GDM1 (cell line): ENCODE measurements at regions not wholly inside any gene's neighbourhood (a gene's known extent, or its start where the extent isn't known, plus 50 kb on each side); places are given as distances from the start of the nearest gene placed in this dataset.
"Not testable (repeated sequence)": the region's sequence is repeated elsewhere in the genome, so short reads cannot be mapped to it uniquely, and the experiment has no call there.

Source experiments
- DNase-seq: peaks from one replicate; lab custom pipeline; 2025; lab: John Stamatoyannopoulos, UW

- DNase-seq: no peak
Observed at GRCh38 chr10:2920637-2921036, 146.7 kb upstream of the PFKP start.

DNA sequence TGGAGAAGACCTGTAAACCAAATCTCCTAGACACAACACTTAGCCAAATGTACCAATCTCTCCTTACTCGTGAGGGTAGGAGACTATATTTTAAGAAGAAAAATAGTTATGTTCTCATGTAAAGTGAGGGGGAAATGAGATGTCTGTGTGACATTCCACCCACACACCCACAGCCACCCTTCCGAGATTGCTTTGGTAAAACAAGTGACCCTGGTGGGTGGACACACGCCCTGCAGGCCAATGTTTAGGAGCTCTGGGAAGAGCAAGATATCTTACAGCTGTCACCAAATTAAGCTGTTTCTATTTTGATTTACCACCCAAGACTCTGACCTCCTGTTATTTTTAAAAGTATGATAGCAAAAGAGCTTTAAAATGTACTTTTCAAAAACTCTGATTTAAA lies 147.2 kb upstream of the PFKP start:
- DNase-seq: no peak

GRCh38 chr10:2919016-2919415 lies 148.3 kb upstream of the PFKP start:
- DNase-seq: no peak

- DNase-seq: no peak
Observed at GRCh38 chr10:2918489-2918888, 148.9 kb upstream of the PFKP start.

DNA sequence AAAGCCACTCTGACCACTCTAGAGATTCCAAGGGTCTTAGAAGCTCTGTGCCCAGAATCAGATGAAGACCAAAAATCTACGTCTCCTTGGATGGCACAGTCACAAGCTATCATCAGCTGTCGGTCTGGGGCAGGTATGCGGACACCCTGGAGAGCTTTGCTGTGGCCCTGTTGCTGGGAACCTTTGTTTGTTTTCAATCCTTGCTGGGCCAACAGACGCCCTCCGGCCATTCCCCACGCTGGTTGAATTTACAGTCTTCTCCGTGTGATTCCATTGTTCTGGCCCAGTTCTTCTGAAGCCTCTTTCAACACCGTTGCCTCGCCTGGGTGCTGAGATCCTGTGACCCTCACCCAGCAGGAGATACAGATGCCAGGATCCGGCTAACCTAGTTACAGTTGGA lies 149.4 kb upstream of the PFKP start:
- DNase-seq: no peak

DNA sequence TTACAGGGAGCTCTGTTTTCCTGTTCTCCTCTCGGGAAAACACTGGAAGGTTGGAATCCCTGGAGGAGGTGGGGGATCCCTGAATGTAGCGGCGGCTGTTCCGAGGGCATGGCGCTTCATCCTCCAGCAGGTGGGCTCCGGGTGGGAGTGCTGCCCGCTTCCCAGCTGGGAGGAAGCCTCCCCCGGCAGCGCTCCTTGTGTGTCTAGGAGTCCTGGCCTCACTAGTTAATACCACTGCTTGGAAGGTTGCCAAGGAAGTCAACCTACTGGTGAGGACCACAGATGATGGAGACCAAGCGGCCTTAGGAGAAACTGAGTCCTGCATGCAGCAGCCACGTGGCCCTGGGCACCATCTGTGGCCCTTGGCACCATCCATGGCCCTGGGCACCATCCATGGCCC lies 151.9 kb upstream of the PFKP start:
- no peak for DNase-seq

DNA sequence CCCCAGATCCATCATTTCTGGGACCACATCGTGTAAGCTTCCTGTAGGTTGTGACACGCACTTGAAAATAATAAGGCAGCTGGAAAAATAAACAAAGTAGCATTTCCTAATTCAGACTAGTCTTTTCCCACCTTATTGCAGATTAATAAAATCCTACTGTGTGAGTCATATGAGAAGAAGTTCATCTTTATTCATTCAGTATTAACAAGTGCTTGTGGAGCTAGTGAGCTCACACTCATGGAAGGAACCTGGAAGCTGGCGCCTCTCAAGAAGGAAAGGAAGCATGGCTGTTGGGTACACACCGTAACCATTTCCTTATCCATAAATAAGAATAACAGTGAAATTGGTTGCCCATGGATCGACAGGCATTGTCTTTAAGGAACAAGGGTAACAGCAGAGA lies 152.6 kb upstream of the PFKP start:
- no peak for DNase-seq

DNA sequence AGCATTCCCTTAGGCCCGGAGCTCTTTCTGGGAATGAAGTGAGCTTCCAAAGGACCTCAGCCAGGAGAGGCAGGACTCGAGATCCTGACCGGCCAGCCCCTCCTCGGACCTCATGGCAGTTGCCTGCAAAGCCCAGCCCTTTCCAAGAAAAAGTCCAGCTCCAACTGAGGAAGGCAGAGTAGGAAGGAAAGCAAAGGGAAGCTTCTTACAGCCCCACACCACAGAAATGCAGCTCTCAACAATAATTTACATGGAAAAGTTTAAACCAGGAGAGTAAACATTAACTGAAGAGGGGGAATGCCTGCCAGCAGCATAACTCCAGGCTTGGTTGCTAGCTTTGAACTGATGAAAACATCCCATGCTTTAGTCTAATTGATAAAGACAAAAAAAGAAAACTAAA lies 153.9 kb upstream of the PFKP start:
- no peak for DNase-seq

GRCh38 chr10:2910656-2911055 lies 156.7 kb upstream of the PFKP start:
- DNase-seq: no peak

GRCh38 chr10:2909921-2910320 lies 157.4 kb upstream of the PFKP start:
- no peak for DNase-seq

DNA sequence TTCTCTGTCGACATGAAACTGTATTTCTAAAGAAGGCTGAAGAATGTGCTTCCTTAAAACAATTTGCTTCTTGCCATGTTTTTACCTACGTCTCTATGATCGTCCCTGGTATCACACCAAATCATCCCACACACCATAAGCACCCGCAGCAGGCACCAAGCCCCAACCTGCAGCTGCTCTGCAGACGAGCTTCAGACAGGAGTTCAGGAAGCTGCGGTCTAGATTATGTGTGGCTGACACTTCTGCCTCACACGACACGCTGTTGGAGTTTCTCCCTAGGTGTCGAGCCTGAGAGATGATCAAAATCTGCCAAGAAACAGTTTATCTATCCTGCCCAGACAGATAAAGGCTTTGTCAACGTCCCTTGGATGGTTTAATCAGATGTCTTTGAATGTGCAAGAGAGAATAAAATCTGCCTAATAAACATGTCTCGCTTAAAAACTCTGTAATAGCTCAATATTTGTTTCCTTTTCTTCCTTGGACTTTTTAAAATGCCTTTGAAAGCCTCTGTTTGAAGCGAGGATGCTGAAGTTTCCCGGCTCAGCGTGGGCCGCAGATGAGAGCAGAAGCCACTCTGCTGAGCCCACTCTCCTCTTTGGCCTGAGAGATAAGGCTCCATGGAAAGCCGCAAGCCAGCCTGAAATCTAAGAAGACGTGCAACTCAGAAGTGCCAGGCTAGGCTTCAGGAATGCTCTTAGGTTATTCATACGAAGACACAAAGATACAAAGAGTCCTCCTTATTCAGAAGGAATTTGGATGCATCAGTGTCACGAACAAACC lies 158.3 kb upstream of the PFKP start:
- DNase-seq: peak; percentile 64

DNA sequence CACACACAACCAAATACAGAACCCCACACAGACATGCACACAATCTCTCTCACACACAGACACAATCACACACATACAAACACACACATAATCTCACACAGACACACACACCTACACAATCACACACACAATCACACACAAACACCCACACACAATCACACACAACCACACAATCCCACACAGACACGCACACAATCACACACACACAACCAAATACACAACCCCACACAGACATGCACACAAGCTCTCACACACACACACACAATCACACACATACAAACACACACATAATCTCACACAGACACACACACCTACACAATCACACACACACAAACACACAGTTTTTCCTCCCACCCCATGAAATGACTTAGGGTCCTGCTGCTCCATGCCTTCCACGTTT lies 160.4 kb upstream of the PFKP start:
- DNase-seq: no peak

GRCh38 chr10:2905851-2906250 lies 161.5 kb upstream of the PFKP start:
- no peak for DNase-seq

DNA sequence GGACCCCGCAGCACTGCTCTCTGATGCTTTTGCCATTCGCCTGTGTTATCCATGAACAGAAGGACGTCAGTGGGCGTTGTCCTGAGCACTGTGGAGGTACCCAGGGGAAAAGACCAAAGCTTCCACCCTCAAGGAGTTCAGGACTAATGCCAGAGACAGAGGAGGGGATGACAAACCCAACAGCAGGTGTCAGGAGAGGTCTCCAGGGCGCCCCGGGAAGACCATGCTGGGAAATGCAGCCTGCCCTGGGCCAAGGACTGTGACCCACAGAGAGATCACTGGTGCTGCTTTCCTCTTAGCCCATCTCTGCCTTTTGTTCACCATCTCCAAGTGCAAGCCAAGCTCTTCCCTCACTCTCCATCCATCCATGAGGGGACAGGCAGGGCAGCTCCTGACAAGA lies 166.8 kb upstream of the PFKP start:
- DNase-seq: no peak

GRCh38 chr10:2899246-2899951 lies 167.9 kb upstream of the PFKP start:
- no peak for DNase-seq

GRCh38 chr10:2898509-2898860 lies 168.9 kb upstream of the PFKP start:
- DNase-seq: no peak

DNA sequence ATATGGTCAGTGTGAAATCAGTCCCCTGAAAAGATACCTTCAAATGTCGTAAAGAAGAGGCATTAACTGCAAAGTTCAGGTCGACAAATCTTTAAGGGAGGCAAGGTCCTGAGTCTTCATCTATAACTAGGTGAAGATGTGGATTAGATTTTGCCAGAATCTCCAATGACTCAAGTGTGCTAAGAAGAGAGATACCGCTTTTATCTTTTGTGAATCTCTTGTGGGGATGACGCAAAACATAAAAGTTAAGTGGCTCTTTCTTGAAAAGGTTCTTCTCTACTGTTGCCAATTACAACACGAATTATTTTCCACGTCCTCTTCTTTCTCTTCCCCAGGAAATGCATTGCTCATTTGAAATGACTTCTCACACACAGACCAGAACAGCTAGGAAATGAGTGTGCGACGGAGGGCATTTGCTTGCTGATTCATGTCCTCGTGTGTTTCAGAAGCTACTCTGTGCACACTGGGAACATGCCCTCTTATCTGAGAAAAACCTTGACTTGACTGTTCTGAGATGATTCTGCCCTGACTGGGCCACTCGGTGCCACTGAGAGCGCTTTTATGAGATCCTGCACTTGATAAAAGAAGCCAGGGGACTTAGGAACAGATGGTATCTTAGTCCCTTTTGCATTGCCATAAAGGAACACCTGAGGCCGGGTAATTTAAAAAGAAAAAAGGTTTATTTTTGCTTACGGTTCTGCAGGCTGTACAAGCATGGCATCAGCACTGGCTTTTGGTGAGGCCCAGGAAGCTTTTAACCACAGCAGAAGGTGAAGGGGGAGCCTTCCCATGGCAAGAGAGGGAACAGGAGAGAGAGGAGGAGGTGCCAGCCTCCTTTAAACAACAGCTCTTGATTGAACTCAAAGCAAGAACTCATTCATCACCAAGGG lies 169.5 kb upstream of the PFKP start:
- DNase-seq: peak; percentile 23

DNA sequence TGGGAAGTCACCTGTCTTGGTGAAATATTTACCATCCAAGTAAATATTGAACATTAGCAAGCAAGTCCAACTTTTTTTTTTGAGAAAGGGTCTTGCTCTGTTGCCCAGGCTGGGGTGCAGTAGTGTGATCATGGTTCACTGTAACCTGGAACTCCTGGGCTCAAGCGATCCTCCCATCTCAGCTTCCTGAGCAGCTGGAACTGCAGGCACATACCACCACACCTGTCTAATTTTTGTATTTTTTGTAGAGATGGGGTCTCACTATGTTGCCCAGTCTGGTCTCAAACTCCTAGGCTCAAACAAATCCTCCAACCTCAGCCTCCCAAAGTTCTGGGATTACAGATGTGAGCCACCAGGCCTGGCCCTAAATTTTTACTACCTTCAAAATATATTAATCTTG lies 171.0 kb upstream of the PFKP start:
- not testable (repeated sequence) for DNase-seq

GRCh38 chr10:2895594-2896196 lies 171.7 kb upstream of the PFKP start:
- no peak for DNase-seq

DNA sequence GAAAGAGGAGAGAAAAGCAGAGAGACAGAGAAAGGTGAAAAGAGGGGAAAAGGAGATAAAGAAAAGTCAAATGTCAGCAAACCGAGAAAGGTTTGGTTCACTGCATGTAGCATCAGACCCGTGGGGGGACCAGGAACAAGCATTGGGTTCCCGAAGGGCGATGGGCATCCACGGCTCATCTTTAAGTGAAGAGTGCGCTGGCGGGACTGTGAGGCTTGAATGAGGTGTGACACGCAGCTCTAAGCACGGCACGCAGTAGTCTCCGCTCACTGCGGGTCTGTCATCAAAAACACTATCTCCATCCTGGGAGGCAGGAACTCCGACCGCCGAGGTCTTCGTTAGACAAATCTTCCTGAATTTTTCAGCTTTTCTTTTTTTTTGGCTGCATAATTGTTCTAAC lies 173.4 kb upstream of the PFKP start:
- DNase-seq: no peak

DNA sequence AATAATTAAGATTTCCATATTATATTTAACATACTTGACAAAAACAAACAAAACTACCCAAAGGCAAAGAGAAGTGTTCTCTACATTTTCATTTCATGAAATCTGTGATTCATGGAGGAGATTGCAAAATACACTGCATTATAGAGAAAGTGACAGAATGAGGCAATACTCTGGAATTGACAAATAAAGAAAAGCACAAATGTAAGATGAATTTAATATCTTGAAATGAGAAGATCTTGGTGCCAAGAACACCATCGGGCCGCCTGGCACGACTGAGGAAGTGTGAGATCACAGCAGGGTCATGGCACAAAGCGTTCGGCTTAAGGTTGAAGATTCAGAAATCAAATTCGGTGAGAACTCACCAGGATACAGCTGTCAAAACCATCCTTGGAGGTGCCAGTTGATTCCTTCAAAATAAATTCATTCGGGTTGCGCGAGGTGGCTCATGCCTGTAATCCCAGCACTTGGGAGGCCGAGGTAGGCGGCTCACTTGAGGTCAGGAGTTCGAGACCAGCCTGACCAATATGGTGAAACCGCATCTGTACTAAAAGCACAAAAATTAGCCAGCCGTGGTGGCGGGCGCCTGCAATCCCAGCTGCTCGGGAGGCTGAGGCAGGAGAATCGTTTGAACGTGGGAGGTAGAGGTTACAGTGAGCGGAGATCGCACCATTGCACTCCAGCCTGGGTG lies 174.0 kb upstream of the PFKP start:
- no peak for DNase-seq

DNA sequence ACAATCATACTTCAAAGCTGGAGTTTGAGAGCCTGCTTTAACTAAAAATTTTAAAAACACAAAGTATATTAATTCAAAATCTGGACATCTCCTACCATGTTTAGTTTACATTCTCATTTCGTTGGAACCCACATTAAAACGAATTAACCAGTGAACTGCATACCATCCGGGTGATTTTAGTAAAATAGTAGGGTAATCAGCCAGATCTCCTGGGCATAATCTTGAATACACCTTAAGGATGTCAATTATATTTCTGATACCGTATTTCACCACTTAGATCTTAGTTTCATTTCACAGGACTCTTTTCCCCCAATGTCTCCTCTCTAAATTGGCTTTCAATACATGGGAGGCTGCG lies 175.6 kb upstream of the PFKP start:
- DNase-seq: no peak
